PC-9 (cell line): ENCODE measurements at regions not wholly inside any gene's neighbourhood (a gene's known extent, or its start where the extent isn't known, plus 50 kb on each side); places are given as distances from the start of the nearest gene placed in this dataset.

Source experiments
- EZH2 ChIP-seq: fragments of 200-600 bp; sonication (generic); IDR thresholded peaks from 2 replicates; pipeline ENCODE4 v1.8.0; 2017; ENCODE audit warnings: antibody characterized with exemption, low read depth
- TF ChIP-seq, protein P1 (sequence below): fragments of 200-600 bp; sonication (generic); conservative IDR thresholded peaks from 2 replicates; pipeline ENCODE4 v1.6.1; 2017; ENCODE audit warnings: mixed run types, antibody characterized with exemption, mild to moderate bottlenecking, moderate library complexity

DNA sequence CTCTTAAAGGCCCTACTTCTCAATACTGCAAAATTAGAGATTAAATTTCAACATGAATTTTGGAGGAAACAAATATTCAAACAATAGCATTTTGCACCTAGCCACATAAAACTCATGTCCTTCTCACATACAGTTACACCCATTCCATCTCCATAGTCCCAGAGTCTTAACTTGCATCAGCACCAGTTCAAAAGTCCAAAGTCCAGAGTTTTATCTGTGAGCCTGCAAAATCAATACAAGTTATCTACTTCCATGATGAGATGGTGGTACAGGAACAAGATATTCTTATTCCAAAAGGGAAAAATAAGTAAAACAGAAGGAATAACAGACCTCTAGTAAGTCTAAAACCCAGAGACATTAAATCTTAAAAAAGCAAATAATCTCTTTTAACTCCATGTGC is 686.0 kb upstream of the ADGRL4 start:
- TF ChIP-seq, protein P1, sequence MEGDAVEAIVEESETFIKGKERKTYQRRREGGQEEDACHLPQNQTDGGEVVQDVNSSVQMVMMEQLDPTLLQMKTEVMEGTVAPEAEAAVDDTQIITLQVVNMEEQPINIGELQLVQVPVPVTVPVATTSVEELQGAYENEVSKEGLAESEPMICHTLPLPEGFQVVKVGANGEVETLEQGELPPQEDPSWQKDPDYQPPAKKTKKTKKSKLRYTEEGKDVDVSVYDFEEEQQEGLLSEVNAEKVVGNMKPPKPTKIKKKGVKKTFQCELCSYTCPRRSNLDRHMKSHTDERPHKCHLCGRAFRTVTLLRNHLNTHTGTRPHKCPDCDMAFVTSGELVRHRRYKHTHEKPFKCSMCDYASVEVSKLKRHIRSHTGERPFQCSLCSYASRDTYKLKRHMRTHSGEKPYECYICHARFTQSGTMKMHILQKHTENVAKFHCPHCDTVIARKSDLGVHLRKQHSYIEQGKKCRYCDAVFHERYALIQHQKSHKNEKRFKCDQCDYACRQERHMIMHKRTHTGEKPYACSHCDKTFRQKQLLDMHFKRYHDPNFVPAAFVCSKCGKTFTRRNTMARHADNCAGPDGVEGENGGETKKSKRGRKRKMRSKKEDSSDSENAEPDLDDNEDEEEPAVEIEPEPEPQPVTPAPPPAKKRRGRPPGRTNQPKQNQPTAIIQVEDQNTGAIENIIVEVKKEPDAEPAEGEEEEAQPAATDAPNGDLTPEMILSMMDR: no peak
- TF ChIP-seq EZH2: no peak
